ENCODE measurements at regions not wholly inside any gene's neighbourhood (a gene's known extent, or its start where the extent isn't known, plus 50 kb on each side); places are given as distances from the start of the nearest gene placed in this dataset.

DNA sequence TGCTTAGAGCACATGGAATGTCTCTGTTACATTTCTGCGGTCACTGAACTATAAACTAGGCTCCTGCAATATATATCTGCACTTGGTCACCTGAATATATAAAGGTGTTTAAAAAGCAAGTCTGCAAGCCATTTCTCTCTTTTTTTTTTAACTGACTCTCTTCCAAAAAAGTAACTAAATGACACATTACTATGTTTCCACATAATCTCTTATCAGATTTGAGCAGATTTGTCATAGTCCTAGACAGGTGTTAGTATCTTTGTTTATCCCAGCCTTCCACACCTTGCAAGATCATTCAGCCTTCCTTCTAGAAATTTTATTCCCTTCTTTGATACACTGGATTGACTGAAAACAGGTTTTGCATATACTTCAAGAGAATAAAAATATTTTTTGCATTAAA, 86.7 kb upstream of the KLF7 start:
- no peak for TF ChIP-seq CTCF (conservative IDR thresholded peaks at IDR 0.05; ENCODE audit: low read depth, low read length)
- TF ChIP-seq POLR2A (IDR thresholded peaks at IDR 0.05; ENCODE audit: low read depth, low read length) = no peak
- TF ChIP-seq RFX5 (IDR thresholded peaks at IDR 0.05; ENCODE audit: low read depth, low read length) = no peak
- no peak for TF ChIP-seq MAFK (IDR thresholded peaks at IDR 0.05; ENCODE audit: low read depth, low read length)
- TF ChIP-seq FOS (IDR thresholded peaks at IDR 0.05; ENCODE audit: low read depth, low read length) = no peak
- TF ChIP-seq BHLHE40 (IDR thresholded peaks at IDR 0.05; ENCODE audit: low read depth, low read length) = no peak
- TF ChIP-seq, protein P1, sequence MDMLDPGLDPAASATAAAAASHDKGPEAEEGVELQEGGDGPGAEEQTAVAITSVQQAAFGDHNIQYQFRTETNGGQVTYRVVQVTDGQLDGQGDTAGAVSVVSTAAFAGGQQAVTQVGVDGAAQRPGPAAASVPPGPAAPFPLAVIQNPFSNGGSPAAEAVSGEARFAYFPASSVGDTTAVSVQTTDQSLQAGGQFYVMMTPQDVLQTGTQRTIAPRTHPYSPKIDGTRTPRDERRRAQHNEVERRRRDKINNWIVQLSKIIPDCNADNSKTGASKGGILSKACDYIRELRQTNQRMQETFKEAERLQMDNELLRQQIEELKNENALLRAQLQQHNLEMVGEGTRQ (IDR thresholded peaks at IDR 0.05; ENCODE audit: low read depth, low read length) = no peak

All from IMR-90 (cell line).